ENCODE measurements at regions not wholly inside any gene's neighbourhood (a gene's known extent, or its start where the extent isn't known, plus 50 kb on each side); places are given as distances from the start of the nearest gene placed in this dataset.

- no peak overlapping the region for H3K27ac ChIP-seq (ENCODE audit: insufficient read depth, low read depth, low read length)
- no peaks in the 10 kb centered on the region for H3K9me1 ChIP-seq (replicated peaks; ENCODE audit: control insufficient read depth, extremely low read depth, insufficient read depth, low read length)
- no peak overlapping the region for H3K4me3 ChIP-seq (replicated peaks in 1 of 3; ENCODE audit: insufficient read depth in 1 of 3, low read depth in 1 of 3, low read length in 3 of 3)
- H4K20me1 ChIP-seq (replicated peaks; ENCODE audit: control insufficient read depth, extremely low read depth, insufficient read depth, low read length): no peaks in the 10 kb centered on the region
- FAIRE-seq (no peak), DNase-seq (ENCODE audit: low read depth, low spot score) (no peak)
- CTCF ChIA-PET: interaction anchor here (0.9 to 1.3 kb wide), 2 partner anchors 9 to 22 kb away, joined by 3 read pairs; no protein-coding TSS in a partner anchor
- H3K4me1 ChIP-seq (ENCODE audit: control insufficient read depth, extremely low read depth, insufficient read depth, low read length): no peaks in the 10 kb centered on the region
- H3K79me2 ChIP-seq (ENCODE audit: control insufficient read depth, insufficient read depth, low read length): peaks cover 46% of the 10 kb centered on the region
- TF ChIP-seq POLR2AphosphoS5 (IDR thresholded peaks at IDR 0.05; ENCODE audit: insufficient read depth, low read depth, low read length) (no peak), JUN (IDR thresholded peaks at IDR 0.05; ENCODE audit: borderline replicate concordance, insufficient read depth, insufficient read length, low read depth) (no peak), CTCF (IDR thresholded peaks at IDR 0.05; ENCODE audit: extremely low read depth in 1 of 2, insufficient read depth in 1 of 2, low read depth in 1 of 2, low read length in 2 of 2) (no peak), MAX (IDR thresholded peaks at IDR 0.05; ENCODE audit: insufficient read depth, insufficient read length) (no peak), EZH2 (IDR thresholded peaks at IDR 0.05; ENCODE audit: borderline replicate concordance, low read depth, low read length, severe bottlenecking) (no peak), GATA2 (IDR thresholded peaks at IDR 0.05; ENCODE audit: insufficient read depth, insufficient read length, low read depth, low read length) (no peak), FOS (IDR thresholded peaks at IDR 0.05; ENCODE audit: borderline replicate concordance, insufficient read depth, low read length) (no peak), POLR2A (IDR thresholded peaks at IDR 0.05; ENCODE audit: low read depth, low read length) (no peak), MYC (IDR thresholded peaks at IDR 0.05; ENCODE audit: low read depth, low read length) (no peak)
- POLR2A ChIA-PET: no interaction called here
- no peaks in the 10 kb centered on the region for H3K9me3 ChIP-seq (replicated peaks; ENCODE audit: control insufficient read depth, insufficient read depth, low read length)
- no peaks in the 10 kb centered on the region for H3K27me3 ChIP-seq (ENCODE audit: control insufficient read depth in 2 of 2, insufficient read depth in 2 of 2, low read length in 2 of 2)
- dilution Hi-C loops (cut with MboI; ENCODE audit: extremely low pct_ligation_motif_present, low sequenced_read_pairs): no loop called here
- H2AFZ ChIP-seq (ENCODE audit: low read depth, low read length): no peak overlapping the region
- intact Hi-C loops (cut with micrococcal nuclease): no loop called here
- H3K9ac ChIP-seq (replicated peaks; ENCODE audit: extremely low read depth, insufficient read depth, low read length): no peak overlapping the region
- H3K36me3 ChIP-seq (ENCODE audit: control insufficient read depth in 2 of 2, extremely low read depth in 1 of 2, insufficient read depth in 2 of 2, low read length in 2 of 2): no peaks in the 10 kb centered on the region
- H3K4me2 ChIP-seq (ENCODE audit: insufficient read depth, low read length): no peak overlapping the region
- BruUV-seq (replicated peaks): no TSS peak
These were observed 86.5 kb downstream of the HAUS1 start for GRCh38 chr18:46190667-46191066.
